GM19239 (cell line): ENCODE measurements at regions not wholly inside any gene's neighbourhood (a gene's known extent, or its start where the extent isn't known, plus 50 kb on each side); places are given as distances from the start of the nearest gene placed in this dataset.

ENCODE experiments used
- DNase-seq: peaks from one replicate; pipeline ENCODE4 v3.0.0; 2011; ENCODE audit warnings: low spot score; ENCODE audit not compliant: insufficient read length
- FAIRE-seq: peaks from 2 replicates; lab custom pipeline; 2011; peaks lifted over from hg19 to GRCh38; lab: Jason Lieb, UNC

DNA sequence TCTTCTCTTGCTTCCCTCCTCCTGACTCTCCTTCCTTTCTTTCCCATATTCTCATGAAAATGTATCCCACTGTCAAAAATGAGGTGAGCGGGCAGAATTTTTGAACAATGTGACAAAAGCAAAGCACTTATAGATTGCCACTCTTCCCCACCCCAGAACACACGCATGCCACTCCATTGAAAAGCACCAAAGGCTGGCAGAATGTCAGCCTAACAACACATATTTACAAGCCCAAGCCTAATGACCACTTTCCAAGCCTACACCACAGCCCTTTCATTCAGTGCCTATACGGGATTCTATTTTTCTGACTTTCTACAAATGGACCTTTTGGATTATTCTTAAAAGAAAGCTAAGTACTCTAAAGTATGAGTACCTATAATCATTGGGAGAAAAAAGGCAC, 62.9 kb upstream of the METAP2 start:
- no peak for DNase-seq
- FAIRE-seq = no peak

DNA sequence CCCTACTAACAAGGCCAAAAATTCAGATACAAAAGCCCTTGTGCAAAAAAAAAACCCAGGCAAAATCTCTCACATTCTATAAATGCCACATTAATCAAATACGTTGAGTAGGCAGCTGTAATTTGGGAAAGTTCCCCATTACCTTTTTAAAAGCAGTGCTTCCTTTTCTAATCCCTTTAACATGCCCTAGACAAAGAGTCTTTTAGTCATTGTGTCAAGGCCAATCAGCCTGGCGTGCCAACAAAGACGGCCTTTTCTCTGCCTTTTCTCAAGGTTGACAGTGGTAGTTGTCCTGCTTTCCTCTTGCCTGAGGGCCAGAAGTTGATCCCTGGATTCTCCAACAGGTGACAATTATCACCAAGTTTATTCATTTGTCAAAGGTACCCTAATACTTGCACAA, 62.5 kb upstream of the METAP2 start:
- FAIRE-seq (no peak), DNase-seq (no peak)

DNA sequence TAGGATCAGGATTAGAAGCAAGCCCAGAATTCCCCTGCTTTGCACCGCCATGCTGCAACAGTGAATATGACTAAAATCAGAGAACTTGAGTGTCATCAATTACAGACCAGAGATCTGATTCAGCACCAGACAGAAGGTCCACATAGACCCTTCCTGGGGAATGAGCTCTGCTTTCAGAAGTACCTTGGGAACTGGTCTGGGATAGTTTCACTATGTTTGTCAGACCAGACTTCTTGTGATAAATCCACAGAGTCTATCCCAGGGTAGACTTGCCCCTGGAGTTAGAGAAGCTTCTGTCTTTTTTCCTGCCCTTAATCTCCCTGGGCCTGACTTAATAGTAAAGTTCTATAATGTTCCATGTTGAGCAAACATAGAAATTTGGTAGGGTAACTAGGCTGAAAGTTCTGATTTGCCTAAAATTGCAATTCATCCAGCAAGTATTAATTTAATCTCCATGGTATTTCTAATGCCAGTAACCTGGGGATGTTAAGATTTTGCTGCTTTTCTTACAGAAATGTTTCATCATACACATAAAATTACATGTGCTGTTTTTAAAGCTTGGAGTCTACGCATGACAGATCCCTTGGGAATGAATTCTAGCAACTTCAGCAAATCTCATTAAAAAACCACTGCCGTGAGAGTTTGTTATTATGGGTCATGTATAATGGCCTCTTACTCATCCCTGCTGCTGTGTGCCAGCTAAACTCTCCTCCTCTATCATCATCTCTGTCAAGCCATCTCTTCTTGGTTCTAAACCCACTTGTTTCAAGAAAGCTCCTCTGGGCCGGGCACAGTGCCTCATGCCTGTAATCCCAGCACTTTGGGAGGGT, 61.3 kb upstream of the METAP2 start:
- no peak for FAIRE-seq
- DNase-seq = no peak

DNA sequence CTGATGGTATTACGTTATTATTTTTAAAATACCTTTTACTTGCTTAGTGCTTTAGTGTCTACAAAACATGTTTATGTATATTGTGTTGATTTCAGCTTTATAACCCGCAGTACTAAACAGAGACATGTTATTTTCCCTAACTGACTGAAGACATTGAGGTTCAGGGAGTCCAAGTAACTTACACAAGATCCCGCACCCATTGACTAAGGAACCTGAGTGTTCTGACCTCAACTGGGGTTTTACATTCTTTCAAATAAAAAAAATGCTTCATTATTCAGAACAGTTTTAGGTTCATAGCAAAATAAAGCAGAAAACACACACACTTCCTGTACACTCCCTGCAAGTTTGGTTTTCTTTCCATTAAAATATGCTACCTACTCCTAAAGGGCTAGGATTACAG, 60.4 kb upstream of the METAP2 start:
- no peak for DNase-seq
- FAIRE-seq = no peak

DNA sequence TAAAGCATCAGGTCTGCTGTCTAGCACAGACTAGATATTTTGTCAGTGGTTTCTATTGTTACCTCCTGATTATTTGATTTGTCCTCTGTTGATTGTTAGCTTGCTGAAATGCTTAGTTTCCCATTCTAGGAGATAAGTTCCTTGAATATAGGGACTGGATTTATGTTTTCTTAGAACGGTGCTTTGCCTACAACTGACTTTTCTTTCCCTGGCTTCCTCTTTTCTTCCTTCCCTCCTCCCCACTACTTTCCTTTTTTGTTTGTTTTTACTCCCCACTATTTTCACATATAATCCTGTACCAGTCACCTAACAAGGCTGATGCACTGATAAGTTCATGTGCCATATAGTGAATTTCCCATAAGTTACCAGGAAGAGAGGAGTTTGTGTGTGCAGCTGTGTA, 58.5 kb upstream of the METAP2 start:
- FAIRE-seq = no peak
- DNase-seq = no peak

DNA sequence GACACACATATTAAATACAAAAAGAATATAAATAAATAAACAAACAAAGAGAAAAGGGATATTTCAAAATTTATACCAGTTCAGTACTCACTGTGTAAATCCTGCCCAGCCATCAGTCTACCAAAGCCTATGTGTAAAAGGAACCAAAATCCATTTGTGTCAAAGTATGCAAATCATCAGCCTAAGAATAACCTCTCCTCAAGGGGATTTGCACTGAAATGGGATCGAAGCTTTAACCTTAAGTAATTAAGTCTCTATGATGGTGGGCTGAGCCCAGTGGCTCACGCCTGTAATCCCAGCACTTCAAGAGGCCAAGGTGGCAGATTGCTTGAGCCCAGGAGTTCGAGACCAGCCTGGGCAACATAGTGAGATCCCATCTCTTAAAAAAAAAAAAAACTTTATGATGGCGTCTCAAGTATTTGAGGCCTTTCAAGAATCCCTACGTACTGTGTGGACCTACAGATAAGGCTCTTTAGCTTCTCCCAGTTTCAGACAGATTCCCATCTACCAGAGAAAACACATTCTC, 57.8 kb upstream of the METAP2 start:
- FAIRE-seq = no peak
- DNase-seq = no peak

DNA sequence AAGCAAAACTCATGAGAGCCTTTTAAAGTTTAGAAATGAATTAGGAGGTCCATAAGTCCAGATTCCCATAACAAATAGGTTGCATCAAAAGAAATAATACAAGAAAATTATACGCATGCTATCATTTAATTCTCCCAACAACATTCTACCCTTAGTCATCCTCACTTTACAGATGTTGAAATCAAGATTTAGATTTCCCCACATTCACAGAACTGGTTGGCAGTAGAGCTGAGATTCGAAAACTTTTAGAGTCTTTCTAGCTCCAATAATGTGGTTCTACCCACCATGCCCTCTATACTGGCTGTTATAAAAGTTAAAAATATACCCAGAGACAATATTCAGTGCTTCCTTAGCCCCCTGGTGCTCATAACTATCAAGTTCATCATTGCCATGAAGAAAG, 56.6 kb upstream of the METAP2 start:
- no peak for DNase-seq

DNA sequence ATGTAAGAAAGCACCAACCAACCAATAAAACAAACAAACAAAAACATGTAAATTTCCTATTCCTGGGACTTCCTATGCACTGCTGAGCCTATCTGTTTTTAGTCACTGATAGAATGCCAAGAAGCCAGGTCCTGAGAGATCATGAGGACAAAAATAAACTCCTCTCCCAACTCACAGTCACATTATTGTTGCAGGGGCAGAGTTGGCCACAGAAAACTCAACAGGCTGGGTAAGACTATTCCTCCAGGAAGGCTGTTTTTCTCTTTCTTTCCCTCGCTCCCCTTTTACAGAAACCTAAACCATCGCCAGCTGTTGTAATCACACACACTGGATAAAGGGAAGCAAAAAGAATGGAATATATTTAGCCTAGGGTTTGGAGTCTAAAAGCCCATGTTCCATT, 55.8 kb upstream of the METAP2 start:
- FAIRE-seq = no peak
- DNase-seq = no peak

More for the DNA sequence above, 56.6 kb upstream of the METAP2 start:
- FAIRE-seq = no peak
